Right lobe of liver (tissue), 4 donors: ENCODE measurements at regions not wholly inside any gene's neighbourhood (a gene's known extent, or its start where the extent isn't known, plus 50 kb on each side); places are given as distances from the start of the nearest gene placed in this dataset.

Experiments used
- CTCF ChIP-seq, 4 donors: fragments of 200-600 bp in 3 of 4; fragments of 450-650 bp in 1 of 4; IDR thresholded peaks; one replicate each; pipeline versions ENCODE4 v1.5.1 to v1.8.0; 2016 to 2022; ENCODE audit warnings: antibody characterized with exemption in 4 of 4, mild to moderate bottlenecking in 2 of 4
- POLR2A ChIP-seq: fragments of 450-650 bp; IDR thresholded peaks from one replicate; pipeline ENCODE4 v1.6.1; 2017; ENCODE audit warnings: antibody characterized with exemption, mild to moderate bottlenecking
- donor health status: DM: no; HTN: no; CAD: no.
- donor health status: DM: no; HTN: no; CAD: no.
- donor health status: DM: no; HTN: yes; CAD: no.

GRCh38 chr3:86801066-86801465, 189.9 kb downstream of the VGLL3 start:
- TF ChIP-seq POLR2A = no peak
- TF ChIP-seq CTCF (IDR thresholded peaks at IDR 0.05) = no peak
